NT2/D1 (cell line): ENCODE measurements at regions not wholly inside any gene's neighbourhood (a gene's known extent, or its start where the extent isn't known, plus 50 kb on each side); places are given as distances from the start of the nearest gene placed in this dataset.

Source experiments
- DNase-seq: peaks from one replicate; pipeline ENCODE4 v3.0.0-alpha.2; 2011; ENCODE audit warnings: low read depth, low spot score
- H3K27me3 ChIP-seq: 2 replicates; pipeline ENCODE4 v1.6.0; 2011; ENCODE audit warnings: mild to moderate bottlenecking; ENCODE audit not compliant: insufficient read length, insufficient read depth
- H3K36me3 ChIP-seq: 2 replicates; pipeline ENCODE4 v1.6.1; 2011; ENCODE audit warnings: mild to moderate bottlenecking, low read length, mixed read lengths; ENCODE audit not compliant: insufficient read depth, insufficient read length
- H3K4me1 ChIP-seq: 2 replicates; pipeline ENCODE4 v1.5.1; 2011; ENCODE audit not compliant: insufficient read depth, insufficient read length
- H3K4me3 ChIP-seq: 2 replicates; pipeline ENCODE4 v1.5.1; 2011; ENCODE audit warnings: low read depth; ENCODE audit not compliant: insufficient read length
- H3K9ac ChIP-seq: 2 replicates; pipeline ENCODE4 v1.6.0; 2011; ENCODE audit warnings: low read depth; ENCODE audit not compliant: insufficient read length
- H3K9me3 ChIP-seq: 2 replicates; pipeline ENCODE4 v1.5.1; 2011; ENCODE audit warnings: mild to moderate bottlenecking, low read length; ENCODE audit not compliant: insufficient read depth
- SUZ12 ChIP-seq: IDR thresholded peaks from 2 replicates; pipeline ENCODE4 v1.6.1; 2011; ENCODE audit not compliant: insufficient read length, insufficient read depth; ENCODE audit errors: extremely low read depth
- YY1 ChIP-seq: IDR thresholded peaks from 2 replicates; pipeline ENCODE4 v1.6.1; 2011; ENCODE audit not compliant: insufficient read length, insufficient read depth
- ZNF274 ChIP-seq: IDR thresholded peaks from 2 replicates; pipeline ENCODE4 v1.6.1; 2011; ENCODE audit warnings: mild to moderate bottlenecking, low read depth, low read length

GRCh38 chr3:24740326-24740725 is 245.7 kb upstream of the THRB start:
- Histone ChIP-seq H3K27me3 (no peaks in the 10 kb centered on the region), H3K9me3 (no peaks in the 10 kb centered on the region), H3K4me1 (no peaks in the 10 kb centered on the region), H3K36me3 (no peaks in the 10 kb centered on the region), H3K4me3 (no peak overlapping the region), H3K9ac (no peak overlapping the region)
- no peak for DNase-seq
- no peak for TF ChIP-seq SUZ12
- TF ChIP-seq YY1 = no peak
- TF ChIP-seq ZNF274 = no peak

- no peak for DNase-seq
- Histone ChIP-seq H3K36me3 (no peaks in the 10 kb centered on the region), H3K4me1 (no peaks in the 10 kb centered on the region), H3K4me3 (no peak overlapping the region), H3K9ac (no peak overlapping the region), H3K9me3 (no peaks in the 10 kb centered on the region), H3K27me3 (no peaks in the 10 kb centered on the region)
- TF ChIP-seq YY1 (no peak), ZNF274 (no peak), SUZ12 (no peak)
Measured at GRCh38 chr3:24741506-24741905, 246.9 kb upstream of the THRB start.

- H3K4me1 ChIP-seq = no peaks in the 10 kb centered on the region
- no peaks in the 10 kb centered on the region for H3K36me3 ChIP-seq
- H3K4me3 ChIP-seq = no peak overlapping the region
- no peaks in the 10 kb centered on the region for H3K9me3 ChIP-seq
- no peaks in the 10 kb centered on the region for H3K27me3 ChIP-seq
- DNase-seq = no peak
- H3K9ac ChIP-seq = no peak overlapping the region
- TF ChIP-seq YY1 = no peak
- no peak for TF ChIP-seq SUZ12
- TF ChIP-seq ZNF274 = no peak
Measured at GRCh38 chr3:24748520-24748919, 253.9 kb upstream of the THRB start.

GRCh38 chr3:24751020-24751419 is 256.4 kb upstream of the THRB start:
- Histone ChIP-seq H3K4me3 (no peak overlapping the region), H3K9me3 (no peaks in the 10 kb centered on the region), H3K9ac (no peak overlapping the region), H3K4me1 (no peaks in the 10 kb centered on the region), H3K36me3 (no peaks in the 10 kb centered on the region), H3K27me3 (no peaks in the 10 kb centered on the region)
- TF ChIP-seq YY1 (no peak), ZNF274 (no peak), SUZ12 (no peak)
- DNase-seq = no peak

GRCh38 chr3:24756101-24756888 is 261.6 kb upstream of the THRB start:
- no peak overlapping the region for H3K9ac ChIP-seq
- H3K4me3 ChIP-seq = no peak overlapping the region
- no peaks in the 10 kb centered on the region for H3K9me3 ChIP-seq
- H3K4me1 ChIP-seq = no peaks in the 10 kb centered on the region
- TF ChIP-seq SUZ12 (no peak), ZNF274 (no peak), YY1 (no peak)
- DNase-seq = no peak
- no peaks in the 10 kb centered on the region for H3K27me3 ChIP-seq
- H3K36me3 ChIP-seq = no peaks in the 10 kb centered on the region

GRCh38 chr3:24763393-24763792 is 268.7 kb upstream of the THRB start:
- Histone ChIP-seq H3K27me3 (no peaks in the 10 kb centered on the region), H3K9ac (no peak overlapping the region), H3K9me3 (no peaks in the 10 kb centered on the region), H3K36me3 (no peaks in the 10 kb centered on the region), H3K4me1 (no peaks in the 10 kb centered on the region), H3K4me3 (no peak overlapping the region)
- no peak for TF ChIP-seq SUZ12
- TF ChIP-seq ZNF274 = no peak
- no peak for TF ChIP-seq YY1
- DNase-seq = no peak

GRCh38 chr3:24764236-24764915 is 269.7 kb upstream of the THRB start:
- Histone ChIP-seq H3K9me3 (no peaks in the 10 kb centered on the region), H3K4me1 (no peaks in the 10 kb centered on the region), H3K4me3 (no peak overlapping the region), H3K27me3 (no peaks in the 10 kb centered on the region), H3K36me3 (no peaks in the 10 kb centered on the region), H3K9ac (no peak overlapping the region)
- no peak for DNase-seq
- TF ChIP-seq ZNF274 (no peak), YY1 (no peak), SUZ12 (no peak)
